ENCODE measurements at regions not wholly inside any gene's neighbourhood (a gene's known extent, or its start where the extent isn't known, plus 50 kb on each side); places are given as distances from the start of the nearest gene placed in this dataset.

GRCh38 chr12:22938323-22938722 is 313.4 kb downstream of the ETNK1 start:
- TF ChIP-seq, protein P1, sequence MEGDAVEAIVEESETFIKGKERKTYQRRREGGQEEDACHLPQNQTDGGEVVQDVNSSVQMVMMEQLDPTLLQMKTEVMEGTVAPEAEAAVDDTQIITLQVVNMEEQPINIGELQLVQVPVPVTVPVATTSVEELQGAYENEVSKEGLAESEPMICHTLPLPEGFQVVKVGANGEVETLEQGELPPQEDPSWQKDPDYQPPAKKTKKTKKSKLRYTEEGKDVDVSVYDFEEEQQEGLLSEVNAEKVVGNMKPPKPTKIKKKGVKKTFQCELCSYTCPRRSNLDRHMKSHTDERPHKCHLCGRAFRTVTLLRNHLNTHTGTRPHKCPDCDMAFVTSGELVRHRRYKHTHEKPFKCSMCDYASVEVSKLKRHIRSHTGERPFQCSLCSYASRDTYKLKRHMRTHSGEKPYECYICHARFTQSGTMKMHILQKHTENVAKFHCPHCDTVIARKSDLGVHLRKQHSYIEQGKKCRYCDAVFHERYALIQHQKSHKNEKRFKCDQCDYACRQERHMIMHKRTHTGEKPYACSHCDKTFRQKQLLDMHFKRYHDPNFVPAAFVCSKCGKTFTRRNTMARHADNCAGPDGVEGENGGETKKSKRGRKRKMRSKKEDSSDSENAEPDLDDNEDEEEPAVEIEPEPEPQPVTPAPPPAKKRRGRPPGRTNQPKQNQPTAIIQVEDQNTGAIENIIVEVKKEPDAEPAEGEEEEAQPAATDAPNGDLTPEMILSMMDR (IDR thresholded peaks at IDR 0.05; ENCODE audit: borderline replicate concordance, insufficient read depth, low read depth, low read length) = no peak
- H3K4me3 ChIP-seq (ENCODE audit: low read depth, low read length) = no peak overlapping the region

- H3K4me3 ChIP-seq (ENCODE audit: low read depth, low read length) = no peak overlapping the region
- TF ChIP-seq, protein P1 (IDR thresholded peaks at IDR 0.05; ENCODE audit: borderline replicate concordance, insufficient read depth, low read depth, low read length) = no peak
These were observed 326.2 kb downstream of the ETNK1 start for GRCh38 chr12:22951206-22951605.

GRCh38 chr12:22956690-22957089 is 331.7 kb downstream of the ETNK1 start:
- TF ChIP-seq, protein P1 (IDR thresholded peaks at IDR 0.05; ENCODE audit: borderline replicate concordance, insufficient read depth, low read depth, low read length) = no peak
- H3K4me3 ChIP-seq (ENCODE audit: low read depth, low read length) = no peak overlapping the region

- TF ChIP-seq, protein P1 (IDR thresholded peaks at IDR 0.05; ENCODE audit: borderline replicate concordance, insufficient read depth, low read depth, low read length) = no peak
- H3K4me3 ChIP-seq (ENCODE audit: low read depth, low read length) = no peak overlapping the region
These were observed 342.2 kb downstream of the ETNK1 start for GRCh38 chr12:22967171-22967570.

GRCh38 chr12:22969521-22969920 is 344.6 kb downstream of the ETNK1 start:
- TF ChIP-seq, protein P1 (IDR thresholded peaks at IDR 0.05; ENCODE audit: borderline replicate concordance, insufficient read depth, low read depth, low read length) = no peak

GRCh38 chr12:22971247-22971646 is 346.3 kb downstream of the ETNK1 start:
- no peak overlapping the region for H3K4me3 ChIP-seq (ENCODE audit: low read depth, low read length)

More at GRCh38 chr12:22969521-22969920, 344.6 kb downstream of the ETNK1 start:
- no peak overlapping the region for H3K4me3 ChIP-seq (ENCODE audit: low read depth, low read length)

DNA sequence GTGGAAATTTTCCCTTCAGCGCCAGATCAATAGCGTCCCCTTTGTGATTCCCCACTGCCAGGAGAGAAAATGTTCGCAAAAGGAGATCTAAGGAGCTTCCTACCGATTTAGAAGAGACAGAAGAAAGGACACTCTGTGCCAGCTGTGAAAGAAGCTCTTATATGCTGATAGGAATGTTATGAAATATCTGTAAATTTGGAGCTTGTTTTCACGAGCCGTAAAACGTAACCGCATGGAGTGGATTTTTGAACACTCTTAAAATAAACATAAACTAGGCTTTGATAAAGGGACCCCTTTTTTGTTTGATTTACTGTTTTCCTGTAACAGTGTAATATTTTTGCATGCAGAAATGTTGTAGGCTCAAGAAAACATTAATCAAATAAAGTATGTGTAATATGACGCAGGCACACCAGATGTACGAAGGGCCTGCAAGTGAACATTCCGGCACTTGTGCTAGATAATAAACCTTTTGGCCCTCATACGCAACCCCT is 346.8 kb downstream of the ETNK1 start:
- TF ChIP-seq, protein P1 (IDR thresholded peaks at IDR 0.05; ENCODE audit: borderline replicate concordance, insufficient read depth, low read depth, low read length) = no peak
- no peak overlapping the region for H3K4me3 ChIP-seq (ENCODE audit: low read depth, low read length)

More at GRCh38 chr12:22971247-22971646, 346.3 kb downstream of the ETNK1 start:
- TF ChIP-seq, protein P1 (IDR thresholded peaks at IDR 0.05; ENCODE audit: borderline replicate concordance, insufficient read depth, low read depth, low read length) = no peak
